Calu3 (cell line): ENCODE measurements at regions not wholly inside any gene's neighbourhood (a gene's known extent, or its start where the extent isn't known, plus 50 kb on each side); places are given as distances from the start of the nearest gene placed in this dataset.

Source experiments
- BruUV-seq: library from RNA; stranded (reverse); fragments of 400-500 nt; replicated peaks from 2 replicates; lab custom pipeline; 2021; lab: Mats Ljungman, UMichigan
- CTCF ChIA-PET: fragments of 300-600 bp; sonication (Branson Sonifier 250); formaldehyde crosslinking; loops from one replicate; lab custom pipeline; 2022; ENCODE audit warnings: antibody characterized with exemption; lab: Charles Lee
- DNase-seq: peaks from one replicate; pipeline ENCODE4 v3.0.0; 2022
- H3K27ac Mint-ChIP-seq: one replicate; pipeline ENCODE4 v1.8.0; 2022; ENCODE audit warnings: mixed read lengths; ENCODE audit not compliant: unreplicated experiment
- H3K27me3 Mint-ChIP-seq: one replicate; pipeline ENCODE4 v1.8.0; 2022; ENCODE audit warnings: mixed read lengths; ENCODE audit not compliant: unreplicated experiment
- H3K36me3 Mint-ChIP-seq: one replicate; pipeline ENCODE4 v1.8.0; 2022; ENCODE audit warnings: mild to moderate bottlenecking, moderate library complexity, mixed read lengths; ENCODE audit not compliant: insufficient read depth, unreplicated experiment
- H3K4me1 Mint-ChIP-seq: one replicate; pipeline ENCODE4 v1.8.0; 2022; ENCODE audit warnings: mild to moderate bottlenecking, low read depth, mixed read lengths; ENCODE audit not compliant: unreplicated experiment
- H3K4me3 Mint-ChIP-seq: one replicate; pipeline ENCODE4 v1.8.0; 2022; ENCODE audit warnings: mild to moderate bottlenecking, low read depth, moderate library complexity, mixed read lengths; ENCODE audit not compliant: unreplicated experiment
- H3K9me3 Mint-ChIP-seq: one replicate; pipeline ENCODE4 v1.8.0; 2022; ENCODE audit warnings: low read depth, mixed read lengths; ENCODE audit not compliant: unreplicated experiment
- intact Hi-C: fragments of 100-400 bp; cut with micrococcal nuclease; formaldehyde crosslinking; loops from one replicate; pipeline ENCODE4 v1.10.0; 2022; ENCODE audit not compliant: unreplicated experiment
- TF ChIP-seq, protein P1 (sequence below): fragments of 200-600 bp; IDR thresholded peaks from one replicate; pipeline ENCODE4 v1.8.0; 2022; ENCODE audit warnings: antibody characterized with exemption; ENCODE audit not compliant: unreplicated experiment

DNA sequence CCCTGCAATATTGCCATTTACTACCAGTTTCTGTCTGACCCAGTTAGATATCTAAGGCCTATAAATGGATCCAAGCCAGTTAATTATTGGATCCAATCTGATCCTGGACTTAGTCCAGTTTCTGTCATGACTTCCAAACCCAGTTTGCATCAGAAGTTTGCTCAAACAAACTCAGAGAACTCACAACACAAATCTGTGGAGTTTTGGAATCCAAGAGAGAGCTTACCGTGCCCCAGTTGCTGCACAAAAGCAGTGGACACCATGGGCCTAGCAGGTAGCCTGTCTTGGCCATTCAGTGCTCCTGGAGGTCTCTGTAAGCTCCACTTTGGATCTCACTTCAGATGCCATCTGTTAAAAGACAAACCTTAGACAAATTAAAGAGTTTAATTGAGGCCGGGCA is 174.5 kb downstream of the AASDH start:
- Mint-ChIP-seq H3K27me3 (no peaks in the 10 kb centered on the region), H3K36me3 (no peaks in the 10 kb centered on the region), H3K9me3 (peaks cover 5% of the 10 kb centered on the region), H3K4me1 (peaks cover 18% of the 10 kb centered on the region), H3K27ac (no peak overlapping the region), H3K4me3 (no peak overlapping the region)
- TF ChIP-seq, protein P1, sequence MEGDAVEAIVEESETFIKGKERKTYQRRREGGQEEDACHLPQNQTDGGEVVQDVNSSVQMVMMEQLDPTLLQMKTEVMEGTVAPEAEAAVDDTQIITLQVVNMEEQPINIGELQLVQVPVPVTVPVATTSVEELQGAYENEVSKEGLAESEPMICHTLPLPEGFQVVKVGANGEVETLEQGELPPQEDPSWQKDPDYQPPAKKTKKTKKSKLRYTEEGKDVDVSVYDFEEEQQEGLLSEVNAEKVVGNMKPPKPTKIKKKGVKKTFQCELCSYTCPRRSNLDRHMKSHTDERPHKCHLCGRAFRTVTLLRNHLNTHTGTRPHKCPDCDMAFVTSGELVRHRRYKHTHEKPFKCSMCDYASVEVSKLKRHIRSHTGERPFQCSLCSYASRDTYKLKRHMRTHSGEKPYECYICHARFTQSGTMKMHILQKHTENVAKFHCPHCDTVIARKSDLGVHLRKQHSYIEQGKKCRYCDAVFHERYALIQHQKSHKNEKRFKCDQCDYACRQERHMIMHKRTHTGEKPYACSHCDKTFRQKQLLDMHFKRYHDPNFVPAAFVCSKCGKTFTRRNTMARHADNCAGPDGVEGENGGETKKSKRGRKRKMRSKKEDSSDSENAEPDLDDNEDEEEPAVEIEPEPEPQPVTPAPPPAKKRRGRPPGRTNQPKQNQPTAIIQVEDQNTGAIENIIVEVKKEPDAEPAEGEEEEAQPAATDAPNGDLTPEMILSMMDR = no peak
- intact Hi-C loops = no loop called here
- DNase-seq = no peak
- CTCF ChIA-PET = no interaction called here
- no TSS peak for BruUV-seq

- Mint-ChIP-seq H3K9me3 (peaks cover 5% of the 10 kb centered on the region), H3K27ac (no peak overlapping the region), H3K36me3 (no peaks in the 10 kb centered on the region), H3K4me3 (no peak overlapping the region), H3K27me3 (no peaks in the 10 kb centered on the region), H3K4me1 (peaks cover 9% of the 10 kb centered on the region)
- DNase-seq = no peak
- CTCF ChIA-PET = no interaction called here
- intact Hi-C loops = no loop called here
- BruUV-seq = no TSS peak
- TF ChIP-seq, protein P1 = no peak
These were observed 176.1 kb downstream of the AASDH start for GRCh38 chr4:56211202-56211601.

GRCh38 chr4:56210397-56210796 is 176.9 kb downstream of the AASDH start:
- Mint-ChIP-seq H3K4me3 (no peak overlapping the region), H3K36me3 (no peaks in the 10 kb centered on the region)
- intact Hi-C loops = no loop called here

GRCh38 chr4:56209767-56210166 is 177.5 kb downstream of the AASDH start:
- peaks cover 5% of the 10 kb centered on the region for H3K9me3 Mint-ChIP-seq
- H3K36me3 Mint-ChIP-seq = no peaks in the 10 kb centered on the region

More at GRCh38 chr4:56210397-56210796, 176.9 kb downstream of the AASDH start:
- CTCF ChIA-PET = no interaction called here
- BruUV-seq = no TSS peak
- no peaks in the 10 kb centered on the region for H3K27me3 Mint-ChIP-seq
- TF ChIP-seq, protein P1 = no peak
- peaks cover under 1% of the 10 kb centered on the region for H3K4me1 Mint-ChIP-seq
- H3K27ac Mint-ChIP-seq = no peak overlapping the region
- peaks cover 5% of the 10 kb centered on the region for H3K9me3 Mint-ChIP-seq
- DNase-seq = no peak

More at GRCh38 chr4:56209767-56210166, 177.5 kb downstream of the AASDH start:
- Mint-ChIP-seq H3K27me3 (no peaks in the 10 kb centered on the region), H3K4me1 (no peaks in the 10 kb centered on the region), H3K27ac (no peak overlapping the region), H3K4me3 (no peak overlapping the region)
- DNase-seq = no peak
- CTCF ChIA-PET = no interaction called here
- BruUV-seq = no TSS peak
- intact Hi-C loops = no loop called here
- TF ChIP-seq, protein P1 = no peak
